DLD1 (cell line): ENCODE measurements at regions not wholly inside any gene's neighbourhood (a gene's known extent, or its start where the extent isn't known, plus 50 kb on each side); places are given as distances from the start of the nearest gene placed in this dataset.
"Not testable (repeated sequence)": the region's sequence is repeated elsewhere in the genome, so short reads cannot be mapped to it uniquely, and the experiment has no call there.

Experiments used
- in situ Hi-C: cut with HindIII; loops from 2 replicates; pipeline ENCODE4 v1.10.0; 2017; ENCODE audit warnings: low sequenced_read_pairs

DNA sequence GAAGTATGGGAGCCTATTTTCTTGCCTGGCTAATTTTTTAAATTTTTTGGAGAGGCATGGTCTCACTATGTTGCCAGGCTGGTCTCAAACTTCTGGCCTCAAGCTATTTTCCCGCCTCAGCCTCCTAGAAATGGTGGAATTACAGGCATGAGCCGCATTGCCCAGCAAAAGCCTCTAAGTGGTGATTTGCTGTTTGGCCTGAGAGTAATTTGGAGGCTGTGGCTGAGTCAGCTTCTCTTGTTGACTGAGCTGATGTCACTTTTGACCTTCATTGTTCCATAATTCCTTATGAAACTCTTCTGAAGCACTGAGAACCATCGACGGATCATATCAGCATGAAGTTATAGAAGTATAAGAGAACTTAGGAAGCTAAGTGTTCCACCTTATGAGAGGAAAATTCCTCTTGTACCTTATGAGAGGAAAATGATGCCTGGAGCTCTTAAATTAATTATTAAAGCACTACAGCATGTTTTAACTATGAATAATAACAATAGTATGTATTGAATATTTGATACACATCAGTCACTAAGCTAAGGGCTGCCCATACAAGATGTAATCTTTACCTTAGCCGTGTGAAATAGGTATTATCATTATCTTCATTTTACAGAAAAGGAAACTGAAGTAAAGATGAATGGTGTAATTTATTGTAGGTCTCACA, 220.8 kb upstream of the MON1B start:
- in situ Hi-C loops, result no loop called here

DNA sequence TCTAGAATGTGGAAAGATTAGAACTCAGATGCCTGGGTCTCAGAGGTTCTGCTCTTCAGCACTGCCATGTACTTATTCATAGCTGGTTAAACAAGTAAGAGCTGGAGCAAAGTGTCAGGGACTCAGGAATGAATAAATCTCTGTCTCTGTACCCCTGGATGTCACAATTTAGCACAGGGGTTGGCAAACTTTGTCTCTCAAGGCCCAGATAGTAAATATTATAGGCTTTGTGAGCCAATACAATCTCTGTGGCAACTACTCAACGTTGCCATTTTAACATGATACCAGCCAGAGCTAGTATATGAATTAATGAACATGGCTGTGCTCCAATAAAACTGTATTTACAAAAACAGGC, 220.3 kb upstream of the MON1B start:
- in situ Hi-C loops, result no loop called here

DNA sequence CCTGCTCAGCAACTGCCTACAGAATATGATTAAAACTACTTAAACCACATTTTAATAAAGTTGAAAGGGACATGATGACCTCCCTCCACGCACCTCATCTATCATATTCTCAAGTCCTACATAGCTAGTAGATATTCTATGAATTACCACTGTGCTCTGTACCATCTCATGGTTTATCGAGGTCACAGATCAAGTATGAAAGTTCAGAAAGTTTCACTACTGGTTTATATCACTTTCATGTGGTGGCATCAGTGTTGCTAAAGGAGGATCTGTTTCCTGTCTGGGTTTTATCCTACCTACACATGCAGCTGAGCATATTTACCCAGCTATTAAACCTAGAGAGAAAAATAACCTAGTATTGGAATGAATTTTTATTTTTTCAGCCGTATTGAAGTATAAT, 214.9 kb upstream of the MON1B start:
- in situ Hi-C loops, result no loop called here

DNA sequence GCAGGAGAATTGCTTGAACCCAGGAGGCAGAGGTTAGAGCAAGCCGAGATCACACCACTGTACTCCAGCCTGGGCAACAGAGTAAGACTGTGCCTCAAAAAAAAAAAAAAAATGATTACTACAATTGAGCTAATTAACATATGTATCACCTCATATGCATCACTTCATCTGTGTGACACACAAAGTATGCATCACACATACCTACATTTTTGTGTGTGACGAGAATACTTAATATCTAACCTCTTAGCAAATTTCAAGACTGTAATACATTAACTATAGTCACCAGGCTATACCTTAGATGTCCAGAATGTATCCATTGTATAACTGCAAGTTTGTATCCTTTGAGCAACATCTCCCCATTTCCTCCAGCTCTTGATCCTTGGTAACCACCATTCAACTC, 214.2 kb upstream of the MON1B start:
- in situ Hi-C loops, result no loop called here

DNA sequence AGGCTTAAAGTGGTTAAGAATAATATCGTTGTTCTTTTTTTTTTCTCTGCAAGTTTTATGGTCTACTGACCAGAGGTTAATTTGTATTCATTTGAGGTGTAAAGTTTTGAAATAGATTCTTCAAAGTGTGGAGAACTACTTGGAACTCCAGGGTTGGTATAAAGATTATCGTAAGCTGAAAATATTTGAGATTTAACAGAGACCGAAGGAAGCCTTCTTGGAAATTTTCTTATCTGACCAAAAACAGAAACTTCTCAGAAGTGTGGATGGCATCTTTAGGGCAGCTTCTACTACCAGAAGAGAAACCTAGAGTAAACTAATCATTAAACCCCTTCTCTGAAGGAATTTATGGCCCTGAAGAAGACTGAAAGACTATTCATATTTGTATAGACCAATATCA, 206.8 kb upstream of the MON1B start:
- in situ Hi-C loops, result loop anchor here (10.0 kb wide), 1 partner anchor 69 kb away; no protein-coding TSS in a partner anchor

- in situ Hi-C loops, result loop anchor here (10.0 kb wide), 1 partner anchor 71 kb away; no protein-coding TSS in a partner anchor
Measured at GRCh38 chr16:76985392-76986045, 205.5 kb upstream of the MON1B start.

GRCh38 chr16:76988526-76988925, 202.5 kb upstream of the MON1B start:
- in situ Hi-C loops, result loop anchor here (10.0 kb wide), 1 partner anchor 74 kb away; no protein-coding TSS in a partner anchor

GRCh38 chr16:77002644-77003043, 188.3 kb upstream of the MON1B start:
- in situ Hi-C loops, result no loop called here

DNA sequence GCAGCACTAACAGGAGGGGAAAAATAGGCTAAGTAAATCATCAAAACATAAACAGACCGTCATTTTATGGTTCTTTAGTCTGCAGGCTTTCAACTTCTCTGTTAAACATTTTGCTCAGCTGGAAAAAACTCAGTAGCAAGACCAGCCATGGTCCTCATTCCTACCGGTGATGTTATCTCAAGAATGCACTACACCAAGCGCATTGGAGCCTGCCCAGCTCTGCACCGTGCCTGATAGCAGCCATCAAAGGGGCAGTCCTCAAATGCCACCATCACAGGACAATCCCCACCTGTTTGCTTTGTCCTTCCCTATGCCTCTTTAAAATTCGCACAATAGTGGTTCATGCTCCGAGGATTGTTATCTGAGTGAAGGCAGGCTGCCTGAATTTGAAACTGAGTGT, 181.5 kb upstream of the MON1B start:
- in situ Hi-C loops, result no loop called here

- in situ Hi-C loops, result no loop called here
Measured at GRCh38 chr16:77014441-77014840, 176.5 kb upstream of the MON1B start.

DNA sequence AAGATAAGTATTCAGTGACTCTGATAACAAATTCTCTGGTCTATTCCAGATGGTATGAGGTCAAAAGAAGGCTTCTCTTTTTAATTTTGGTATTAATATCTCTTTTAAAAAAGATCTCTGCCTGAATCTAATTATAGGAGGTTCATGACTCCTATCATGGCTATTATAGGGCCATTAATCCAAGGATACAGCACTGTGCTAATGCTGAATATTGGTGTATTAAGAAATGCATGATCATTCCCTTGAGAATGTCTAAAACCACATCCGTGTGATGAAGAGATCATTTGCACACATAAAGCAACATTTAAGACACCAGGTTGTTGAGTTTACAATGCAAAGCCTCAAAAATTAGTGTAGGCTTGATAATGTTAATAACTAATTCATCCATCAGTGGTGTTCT, 160.4 kb upstream of the MON1B start:
- in situ Hi-C loops, result no loop called here

GRCh38 chr16:77033516-77033915, 157.5 kb upstream of the MON1B start:
- in situ Hi-C loops, result no loop called here

DNA sequence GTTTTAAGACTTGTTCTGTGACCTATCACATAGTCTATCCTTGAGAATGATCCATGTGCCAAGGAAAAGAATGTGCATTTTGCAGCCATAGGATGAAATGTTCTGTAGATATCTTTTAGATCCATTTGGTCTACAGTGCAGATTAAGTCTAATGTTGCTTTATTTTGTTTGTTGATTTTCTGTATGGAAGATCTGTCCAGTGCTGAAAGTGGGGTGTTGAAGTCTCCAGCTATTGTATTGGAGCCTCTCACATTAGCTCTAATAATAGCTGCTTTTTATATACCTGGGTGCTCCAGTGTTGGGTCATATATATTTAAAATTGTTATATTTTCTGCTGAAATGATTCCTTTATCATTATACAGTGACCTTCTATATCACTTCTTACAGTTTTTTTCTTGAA, 155.6 kb upstream of the MON1B start:
- in situ Hi-C loops, result no loop called here

GRCh38 chr16:77037696-77038347, 153.2 kb upstream of the MON1B start:
- in situ Hi-C loops, result no loop called here

DNA sequence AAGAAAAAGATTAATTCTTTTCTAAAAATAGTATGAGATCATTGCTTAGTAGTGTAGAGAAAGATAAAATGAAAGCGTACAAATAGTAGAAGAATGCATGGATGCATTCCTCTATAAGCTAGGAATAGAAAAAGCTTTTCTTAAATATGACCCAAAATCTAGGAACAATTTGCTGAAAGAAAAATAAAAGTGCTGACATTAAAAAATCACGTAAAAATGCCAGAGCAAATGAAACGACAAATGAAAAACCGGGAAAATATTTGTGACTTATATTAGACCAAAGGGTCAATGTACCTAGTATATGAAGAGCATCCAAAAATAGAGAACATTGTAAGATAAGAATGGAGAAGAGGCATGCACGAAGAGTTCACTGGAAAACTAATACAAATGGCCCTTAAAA, 149.5 kb upstream of the MON1B start:
- in situ Hi-C loops, result no loop called here

DNA sequence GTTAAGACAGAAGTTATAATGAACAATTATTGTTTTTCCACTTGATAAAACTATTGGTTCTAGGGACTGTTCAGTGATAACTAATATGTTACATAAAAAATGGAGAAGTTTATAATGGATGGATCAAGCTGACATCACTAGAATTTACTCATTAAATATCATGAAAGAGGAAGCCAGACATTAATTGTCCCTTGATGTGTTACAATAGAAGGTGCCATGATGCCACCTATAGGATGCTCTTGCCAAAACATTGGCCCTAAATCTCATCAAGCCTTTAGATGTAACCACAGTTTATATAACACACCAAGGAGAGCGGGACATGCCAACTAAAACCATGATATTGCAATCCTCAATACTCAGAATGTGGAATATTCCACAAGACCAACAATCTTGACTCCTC, 147.9 kb upstream of the MON1B start:
- in situ Hi-C loops, result no loop called here

GRCh38 chr16:77046206-77046605, 144.8 kb upstream of the MON1B start:
- in situ Hi-C loops, result no loop called here

GRCh38 chr16:77048085-77048484, 142.9 kb upstream of the MON1B start:
- in situ Hi-C loops, result no loop called here

GRCh38 chr16:77049577-77049976, 141.4 kb upstream of the MON1B start:
- in situ Hi-C loops, result no loop called here

- in situ Hi-C loops, result not testable (repeated sequence)
Measured at GRCh38 chr16:77056597-77056996, 134.4 kb upstream of the MON1B start.

- in situ Hi-C loops, result no loop called here
Measured at GRCh38 chr16:77057161-77057774, 133.7 kb upstream of the MON1B start.

DNA sequence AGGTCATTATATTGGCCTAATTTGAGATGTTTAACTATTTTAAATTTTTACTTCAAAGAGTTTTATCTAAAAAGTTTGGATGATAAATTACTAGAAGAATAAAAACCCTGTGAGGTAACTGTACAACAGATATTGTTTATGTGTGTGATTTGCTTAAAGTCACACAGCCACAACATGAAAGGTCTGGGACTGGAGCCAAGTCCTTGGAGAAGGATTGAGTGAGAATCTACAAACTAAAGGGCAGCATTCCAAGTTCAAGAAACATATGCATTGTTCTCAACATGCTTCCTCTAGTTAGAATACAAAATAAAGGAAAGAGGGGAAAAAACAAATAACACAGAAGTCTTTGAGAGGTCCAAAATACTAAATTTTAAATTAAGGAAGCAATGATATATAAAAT, 131.5 kb upstream of the MON1B start:
- in situ Hi-C loops, result no loop called here
